ENCODE measurements at regions not wholly inside any gene's neighbourhood (a gene's known extent, or its start where the extent isn't known, plus 50 kb on each side); places are given as distances from the start of the nearest gene placed in this dataset.

DNA sequence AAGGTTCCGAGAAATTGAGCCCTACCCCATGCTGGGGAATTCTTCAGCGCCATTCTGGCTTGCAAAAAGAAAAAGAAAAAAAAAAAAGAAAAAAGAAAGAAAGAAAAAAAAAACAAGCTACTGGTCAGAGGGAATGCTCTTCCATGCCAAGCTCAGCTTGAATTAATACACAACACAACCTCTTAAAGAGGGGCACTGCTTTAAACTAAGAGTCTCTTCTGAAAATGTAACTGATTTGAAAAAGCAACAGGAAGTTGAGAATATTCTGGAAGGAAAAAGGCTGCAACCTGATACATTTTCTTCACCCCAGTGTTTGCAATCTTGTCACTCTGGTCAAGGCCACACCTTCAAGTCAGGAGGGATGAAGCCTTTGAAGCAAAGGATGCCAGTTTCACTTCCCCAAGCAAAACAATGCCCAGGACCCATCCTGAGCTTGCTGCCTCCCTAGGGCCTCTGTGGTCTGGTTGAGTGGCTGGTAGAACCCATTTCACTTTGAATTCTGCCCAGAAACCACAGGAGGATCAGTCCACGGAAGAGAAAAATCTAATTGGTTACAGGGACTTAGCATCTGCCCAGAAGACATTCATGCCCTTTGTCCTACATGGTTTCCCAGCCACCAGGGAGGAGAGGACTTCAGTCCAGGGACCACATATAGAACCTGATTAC is 389.7 kb downstream of the SOX9 start:
- TF ChIP-seq, protein P1, sequence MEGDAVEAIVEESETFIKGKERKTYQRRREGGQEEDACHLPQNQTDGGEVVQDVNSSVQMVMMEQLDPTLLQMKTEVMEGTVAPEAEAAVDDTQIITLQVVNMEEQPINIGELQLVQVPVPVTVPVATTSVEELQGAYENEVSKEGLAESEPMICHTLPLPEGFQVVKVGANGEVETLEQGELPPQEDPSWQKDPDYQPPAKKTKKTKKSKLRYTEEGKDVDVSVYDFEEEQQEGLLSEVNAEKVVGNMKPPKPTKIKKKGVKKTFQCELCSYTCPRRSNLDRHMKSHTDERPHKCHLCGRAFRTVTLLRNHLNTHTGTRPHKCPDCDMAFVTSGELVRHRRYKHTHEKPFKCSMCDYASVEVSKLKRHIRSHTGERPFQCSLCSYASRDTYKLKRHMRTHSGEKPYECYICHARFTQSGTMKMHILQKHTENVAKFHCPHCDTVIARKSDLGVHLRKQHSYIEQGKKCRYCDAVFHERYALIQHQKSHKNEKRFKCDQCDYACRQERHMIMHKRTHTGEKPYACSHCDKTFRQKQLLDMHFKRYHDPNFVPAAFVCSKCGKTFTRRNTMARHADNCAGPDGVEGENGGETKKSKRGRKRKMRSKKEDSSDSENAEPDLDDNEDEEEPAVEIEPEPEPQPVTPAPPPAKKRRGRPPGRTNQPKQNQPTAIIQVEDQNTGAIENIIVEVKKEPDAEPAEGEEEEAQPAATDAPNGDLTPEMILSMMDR (IDR thresholded peaks at IDR 0.05; ENCODE audit: low read depth, low read length, missing control alignments) = no peak
- no peak for DNase-seq (ENCODE audit: low read depth)
- H3K4me3 ChIP-seq (ENCODE audit: low read depth, low read length) = no peak overlapping the region

DNA sequence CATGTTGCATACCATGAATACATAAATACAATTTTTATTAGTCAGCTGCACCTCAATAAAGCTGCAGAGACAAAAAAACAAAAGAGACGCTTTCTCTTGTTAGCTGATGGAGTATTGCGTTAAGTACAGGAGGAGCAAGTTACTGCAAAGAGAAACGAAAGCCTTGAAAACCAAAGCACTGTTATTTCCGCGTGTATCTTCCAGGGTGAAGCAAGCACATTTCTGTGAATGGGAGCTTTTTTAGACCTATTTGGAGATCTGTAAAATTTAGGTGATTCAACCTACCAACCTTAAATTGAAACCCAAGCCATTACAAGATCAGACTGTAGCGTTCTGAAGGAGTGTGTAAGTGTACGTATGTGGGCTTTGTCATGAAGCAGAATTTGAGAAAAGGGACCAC is 390.4 kb downstream of the SOX9 start:
- TF ChIP-seq, protein P1 (IDR thresholded peaks at IDR 0.05; ENCODE audit: low read depth, low read length, missing control alignments) = no peak
- no peak overlapping the region for H3K4me3 ChIP-seq (ENCODE audit: low read depth, low read length)
- no peak for DNase-seq (ENCODE audit: low read depth)

GRCh38 chr17:72511874-72512273 is 391.1 kb downstream of the SOX9 start:
- TF ChIP-seq, protein P1 (IDR thresholded peaks at IDR 0.05; ENCODE audit: low read depth, low read length, missing control alignments) = no peak
- DNase-seq (ENCODE audit: low read depth) = no peak
- no peak overlapping the region for H3K4me3 ChIP-seq (ENCODE audit: low read depth, low read length)

GRCh38 chr17:72512649-72513556 is 392.1 kb downstream of the SOX9 start:
- no peak overlapping the region for H3K4me3 ChIP-seq (ENCODE audit: low read depth, low read length)
- TF ChIP-seq, protein P1 (IDR thresholded peaks at IDR 0.05; ENCODE audit: low read depth, low read length, missing control alignments) = no peak
- no peak for DNase-seq (ENCODE audit: low read depth)

DNA sequence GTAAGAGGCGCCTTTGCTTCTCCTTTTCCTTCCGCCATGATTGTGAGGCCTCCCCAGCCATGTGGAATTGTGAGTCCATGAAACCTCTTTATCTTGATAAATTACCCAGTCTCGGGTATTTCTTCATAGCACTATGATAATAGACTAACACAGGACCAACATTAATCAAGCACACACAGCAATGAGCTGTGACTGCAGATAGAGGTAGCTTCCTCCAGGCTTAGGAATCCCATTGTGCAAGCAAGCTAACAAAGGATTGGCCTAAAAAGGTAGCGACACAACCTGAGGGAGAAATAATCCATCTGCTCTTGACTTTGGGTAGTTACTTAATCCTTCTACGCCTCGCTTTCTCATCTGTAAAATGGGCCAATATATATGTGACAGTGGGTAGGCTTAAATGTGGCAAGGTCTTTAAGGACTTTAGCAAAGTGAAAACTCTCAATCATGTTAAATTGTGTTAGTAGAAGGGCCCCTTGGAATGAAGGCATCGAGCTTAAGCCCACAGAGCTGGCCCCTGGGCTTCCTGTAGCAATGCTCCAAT is 393.6 kb downstream of the SOX9 start:
- TF ChIP-seq, protein P1 (IDR thresholded peaks at IDR 0.05; ENCODE audit: low read depth, low read length, missing control alignments) = no peak
- no peak overlapping the region for H3K4me3 ChIP-seq (ENCODE audit: low read depth, low read length)
- no peak for DNase-seq (ENCODE audit: low read depth)

DNA sequence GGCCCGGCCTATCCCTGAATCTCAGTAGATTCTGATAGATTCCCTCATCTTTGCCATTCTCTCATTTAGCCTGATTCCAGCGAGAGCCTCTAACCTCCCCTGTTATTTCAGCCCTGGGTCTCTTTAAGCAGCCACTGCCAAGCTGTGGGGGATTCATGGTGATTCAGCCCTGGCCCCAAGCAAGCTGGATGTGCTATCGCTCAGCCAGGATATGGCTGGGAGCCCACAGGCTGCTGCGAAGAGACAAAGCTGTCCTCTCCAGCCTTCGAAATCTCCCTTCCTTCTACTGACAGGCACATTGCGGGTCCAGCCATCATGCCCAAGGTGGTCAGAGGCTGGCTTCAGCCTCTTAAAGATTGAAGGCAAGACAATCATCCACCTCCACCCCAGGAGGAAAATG is 394.1 kb downstream of the SOX9 start:
- no peak overlapping the region for H3K4me3 ChIP-seq (ENCODE audit: low read depth, low read length)
- TF ChIP-seq, protein P1 (IDR thresholded peaks at IDR 0.05; ENCODE audit: low read depth, low read length, missing control alignments) = no peak
- DNase-seq (ENCODE audit: low read depth) = no peak

All from GM12864 (cell line).